ENCODE measurements at regions not wholly inside any gene's neighbourhood (a gene's known extent, or its start where the extent isn't known, plus 50 kb on each side); places are given as distances from the start of the nearest gene placed in this dataset.

GRCh38 chr18:79595876-79596374, 83.7 kb upstream of the CTDP1 start:
- TF ChIP-seq CTCF (IDR thresholded peaks at IDR 0.05; ENCODE audit: low read depth, low read length) = no peak
- in situ Hi-C loops (cut with HindIII; ENCODE audit: low sequenced_read_pairs) = no loop called here
- no peak for DNase-seq (ENCODE audit: low read depth, low spot score)
- H3K4me3 ChIP-seq (ENCODE audit: low read depth, low read length) = no peak overlapping the region

- no peak for TF ChIP-seq CTCF (IDR thresholded peaks at IDR 0.05; ENCODE audit: low read depth, low read length)
- H3K4me3 ChIP-seq (ENCODE audit: low read depth, low read length) = no peak overlapping the region
- in situ Hi-C loops (cut with HindIII; ENCODE audit: low sequenced_read_pairs) = no loop called here
- DNase-seq (ENCODE audit: low read depth, low spot score) = no peak
Measured at GRCh38 chr18:79596446-79597175, 83.0 kb upstream of the CTDP1 start.

- H3K4me3 ChIP-seq (ENCODE audit: low read depth, low read length) = no peak overlapping the region
- DNase-seq (ENCODE audit: low read depth, low spot score) = no peak
- no peak for TF ChIP-seq CTCF (IDR thresholded peaks at IDR 0.05; ENCODE audit: low read depth, low read length)
- in situ Hi-C loops (cut with HindIII; ENCODE audit: low sequenced_read_pairs) = no loop called here
Measured at GRCh38 chr18:79597176-79597830, 82.3 kb upstream of the CTDP1 start.

- no peak overlapping the region for H3K4me3 ChIP-seq (ENCODE audit: low read depth, low read length)
- no peak for DNase-seq (ENCODE audit: low read depth, low spot score)
- TF ChIP-seq CTCF (IDR thresholded peaks at IDR 0.05; ENCODE audit: low read depth, low read length) = no peak
- in situ Hi-C loops (cut with HindIII; ENCODE audit: low sequenced_read_pairs) = no loop called here
Measured at GRCh38 chr18:79597831-79598632, 81.6 kb upstream of the CTDP1 start.

GRCh38 chr18:79598633-79599175, 80.9 kb upstream of the CTDP1 start:
- in situ Hi-C loops (cut with HindIII; ENCODE audit: low sequenced_read_pairs) = no loop called here
- no peak for DNase-seq (ENCODE audit: low read depth, low spot score)
- no peak for TF ChIP-seq CTCF (IDR thresholded peaks at IDR 0.05; ENCODE audit: low read depth, low read length)

GRCh38 chr18:79599441-79599931, 80.1 kb upstream of the CTDP1 start:
- no peak overlapping the region for H3K4me3 ChIP-seq (ENCODE audit: low read depth, low read length)
- in situ Hi-C loops (cut with HindIII; ENCODE audit: low sequenced_read_pairs) = no loop called here
- no peak for TF ChIP-seq CTCF (IDR thresholded peaks at IDR 0.05; ENCODE audit: low read depth, low read length)
- DNase-seq (ENCODE audit: low read depth, low spot score) = peak; percentile 40

More at GRCh38 chr18:79598633-79599175, 80.9 kb upstream of the CTDP1 start:
- no peak overlapping the region for H3K4me3 ChIP-seq (ENCODE audit: low read depth, low read length)

All from astrocyte of the spinal cord (primary cell).